Endothelial cell of umbilical vein (primary cell): ENCODE measurements at regions not wholly inside any gene's neighbourhood (a gene's known extent, or its start where the extent isn't known, plus 50 kb on each side); places are given as distances from the start of the nearest gene placed in this dataset.

Source experiments
- BruUV-seq: library from RNA; stranded (reverse); fragments of 400-500 nt; replicated peaks from 2 replicates; lab custom pipeline; 2021; lab: Mats Ljungman, UMichigan
- CTCF ChIA-PET: fragments of 300-600, 350-600 bp; sonication (Branson Sonifier 250); formaldehyde crosslinking; loops from one replicate; lab custom pipeline; 2021; ENCODE audit warnings: antibody characterized with exemption, inconsistent platforms; lab: Charles Lee
- POLR2A ChIA-PET: fragments of 300-600, 350-600 bp; sonication (Branson Sonifier 250); formaldehyde crosslinking; loops from one replicate; lab custom pipeline; 2021; ENCODE audit warnings: antibody characterized with exemption, inconsistent platforms; lab: Charles Lee
- DNase-seq: peaks from one replicate; pipeline ENCODE4 v3.0.0-alpha.2; 2011; ENCODE audit warnings: low read depth, low spot score
- FAIRE-seq: peaks from 2 replicates; lab custom pipeline; 2011; peaks lifted over from hg19 to GRCh38; lab: Jason Lieb, UNC
- H2AFZ ChIP-seq: 2 replicates; pipeline ENCODE4 v1.6.0; 2012; ENCODE audit warnings: low read depth, low read length, control low read depth, inconsistent platforms
- H3K27ac ChIP-seq: 2 replicates; pipeline ENCODE4 v1.5.1; 2011; ENCODE audit warnings: low read depth, mild to moderate bottlenecking, control low read depth, low read length, moderate library complexity; ENCODE audit not compliant: insufficient read depth
- H3K27me3 ChIP-seq, 2 experiments: 2 replicates each; pipeline versions ENCODE4 v1.6.0 to v1.6.1; 2011; ENCODE audit warnings: low read length in 2 of 2, mixed read lengths in 1 of 2; ENCODE audit not compliant: control insufficient read depth in 2 of 2, insufficient read depth in 2 of 2
- H3K36me3 ChIP-seq, 2 experiments: 2 replicates in 1 of 2; 3 replicates in 1 of 2; pipeline ENCODE4 v1.5.1; 2011; ENCODE audit warnings: low read length in 2 of 2, mild to moderate bottlenecking in 1 of 2, moderate library complexity in 1 of 2; ENCODE audit not compliant: control insufficient read depth in 2 of 2, insufficient read depth in 2 of 2; ENCODE audit errors: extremely low read depth in 1 of 2
- H3K4me1 ChIP-seq: 3 replicates; pipeline ENCODE4 v1.5.1; 2011; ENCODE audit warnings: mild to moderate bottlenecking, low read length; ENCODE audit not compliant: control insufficient read depth, insufficient read depth; ENCODE audit errors: extremely low read depth
- H3K4me2 ChIP-seq: 2 replicates; pipeline ENCODE4 v1.6.1; 2011; ENCODE audit warnings: low read length, control low read depth, mixed read lengths; ENCODE audit not compliant: insufficient read depth
- H3K4me3 ChIP-seq, 3 experiments: fragments of 200-600 bp in 1 of 3; sonication (generic), shearing (Covaris generic) in 1 of 3; replicated peaks in 1 of 3; 2 replicates each; pipeline ENCODE4 v1.5.1; 2011 to 2016; ENCODE audit warnings: control low read depth in 3 of 3, low read length in 3 of 3, mild to moderate bottlenecking in 2 of 3, inconsistent platforms in 1 of 3, low read depth in 1 of 3, moderate library complexity in 1 of 3; ENCODE audit not compliant: insufficient read depth in 1 of 3
- H3K79me2 ChIP-seq: 2 replicates; pipeline ENCODE4 v1.6.0; 2012; ENCODE audit warnings: low read length, inconsistent platforms; ENCODE audit not compliant: control insufficient read depth, insufficient read depth
- H3K9ac ChIP-seq: replicated peaks from 2 replicates; pipeline ENCODE3; 2011; ENCODE audit warnings: low read length, control low read depth; ENCODE audit not compliant: insufficient read depth; ENCODE audit errors: extremely low read depth
- H3K9me1 ChIP-seq: replicated peaks from 3 replicates; pipeline ENCODE4 v1.6.0; 2011; ENCODE audit warnings: mild to moderate bottlenecking, low read length; ENCODE audit not compliant: control insufficient read depth, insufficient read depth; ENCODE audit errors: extremely low read depth
- H3K9me3 ChIP-seq: replicated peaks from 2 replicates; pipeline ENCODE4 v1.5.1; 2012; ENCODE audit warnings: low read length, inconsistent platforms; ENCODE audit not compliant: control insufficient read depth, insufficient read depth
- H4K20me1 ChIP-seq: replicated peaks from 2 replicates; pipeline ENCODE3; 2011; ENCODE audit warnings: mild to moderate bottlenecking, low read length; ENCODE audit not compliant: control insufficient read depth, insufficient read depth; ENCODE audit errors: extremely low read depth
- CTCF ChIP-seq, 2 donors: IDR thresholded peaks; 1 replicate in 1 of 2; 2 replicates in 1 of 2; pipeline ENCODE4 v1.5.1; 2011; ENCODE audit warnings: low read length in 2 of 2, mild to moderate bottlenecking in 2 of 2, moderate library complexity in 2 of 2, control low read depth in 1 of 2, inconsistent platforms in 1 of 2, low read depth in 1 of 2; ENCODE audit not compliant: insufficient read depth in 1 of 2; ENCODE audit errors: extremely low read depth in 1 of 2
- EZH2 ChIP-seq: IDR thresholded peaks from 2 replicates; pipeline ENCODE4 v1.6.1; 2012; ENCODE audit warnings: borderline replicate concordance, low read depth, mild to moderate bottlenecking, moderate library complexity, low read length, inconsistent platforms; ENCODE audit not compliant: severe bottlenecking
- FOS ChIP-seq: IDR thresholded peaks from 2 replicates; pipeline ENCODE4 v1.6.1; 2011; ENCODE audit warnings: mild to moderate bottlenecking, low read length, moderate library complexity, borderline replicate concordance; ENCODE audit not compliant: insufficient read depth
- GATA2 ChIP-seq: IDR thresholded peaks from 2 replicates; pipeline ENCODE4 v1.7.0; 2011; ENCODE audit warnings: low read depth, mild to moderate bottlenecking, moderate library complexity, mixed read lengths, low read length; ENCODE audit not compliant: insufficient read length, insufficient read depth
- JUN ChIP-seq: IDR thresholded peaks from 2 replicates; pipeline ENCODE4 v1.6.1; 2011; ENCODE audit warnings: borderline replicate concordance, low read depth; ENCODE audit not compliant: insufficient read length, insufficient read depth
- MAX ChIP-seq: IDR thresholded peaks from 2 replicates; pipeline ENCODE4 v1.6.1; 2011; ENCODE audit not compliant: insufficient read depth, insufficient read length
- MYC ChIP-seq: IDR thresholded peaks from one replicate; pipeline ENCODE4 v1.6.1; 2011; ENCODE audit warnings: mild to moderate bottlenecking, low read depth, low read length
- POLR2A ChIP-seq: IDR thresholded peaks from 2 replicates; pipeline ENCODE4 v1.6.1; 2012; ENCODE audit warnings: low read depth, mild to moderate bottlenecking, control low read depth, low read length
- POLR2AphosphoS5 ChIP-seq: IDR thresholded peaks from 2 replicates; pipeline ENCODE4 v1.6.1; 2012; ENCODE audit warnings: low read depth, mild to moderate bottlenecking, control low read depth, low read length, moderate library complexity; ENCODE audit not compliant: insufficient read depth
- dilution Hi-C: fragments of 300-500 bp; cut with MboI; formaldehyde crosslinking; loops from one replicate; pipeline ENCODE4 v1.15.0; 2019; ENCODE audit warnings: low sequenced_read_pairs; ENCODE audit not compliant: extremely low pct_ligation_motif_present
- intact Hi-C: fragments of 100-400 bp; cut with micrococcal nuclease; formaldehyde crosslinking; loops from one replicate; pipeline ENCODE4 v1.10.0; 2022

- no peak overlapping the region for H3K9ac ChIP-seq
- H2AFZ ChIP-seq = no peak overlapping the region
- intact Hi-C loops = no loop called here
- no peak overlapping the region for H3K4me3 ChIP-seq
- FAIRE-seq (no peak), DNase-seq (no peak)
- dilution Hi-C loops = no loop called here
- ChIA-PET POLR2A (no interaction called here), CTCF (no interaction called here)
- TF ChIP-seq POLR2A (no peak), JUN (no peak), GATA2 (no peak), MAX (no peak), EZH2 (no peak), FOS (no peak), POLR2AphosphoS5 (no peak), CTCF (IDR thresholded peaks at IDR 0.05; ENCODE audit: extremely low read depth in 1 of 2, insufficient read depth in 1 of 2, low read depth in 1 of 2, low read length in 2 of 2) (no peak), MYC (no peak)
- no peak overlapping the region for H3K27ac ChIP-seq
- no peak overlapping the region for H3K4me2 ChIP-seq
- no peaks in the 10 kb centered on the region for H3K4me1 ChIP-seq
- BruUV-seq = no TSS peak
- no peaks in the 10 kb centered on the region for H3K79me2 ChIP-seq
- H4K20me1 ChIP-seq = no peaks in the 10 kb centered on the region
- H3K9me1 ChIP-seq = no peaks in the 10 kb centered on the region
- H3K27me3 ChIP-seq = no peaks in the 10 kb centered on the region
- no peaks in the 10 kb centered on the region for H3K36me3 ChIP-seq
- H3K9me3 ChIP-seq = no peaks in the 10 kb centered on the region
Observed at GRCh38 chr6:97653517-97653916, 370.5 kb upstream of the MMS22L start.
